ENCODE measurements at regions not wholly inside any gene's neighbourhood (a gene's known extent, or its start where the extent isn't known, plus 50 kb on each side); places are given as distances from the start of the nearest gene placed in this dataset.

- ChIA-PET POLR2A (no interaction called here), CTCF (no interaction called here)
- no peaks in the 10 kb centered on the region for H3K27me3 ChIP-seq (replicated peaks in 1 of 4; ENCODE audit: control extremely low read depth in 1 of 4, control insufficient read depth in 3 of 4, insufficient read depth in 4 of 4, low read length in 3 of 4)
- no peak overlapping the region for H2AFZ ChIP-seq (ENCODE audit: insufficient read depth, low read depth, low read length, poor library complexity, severe bottlenecking)
- Mint-ChIP-seq H3K9me3 (ENCODE audit: insufficient read depth) (peaks cover 6% of the 10 kb centered on the region), H3K4me3 (no peak overlapping the region), H3K27me3 (no peaks in the 10 kb centered on the region), H3K27ac (no peak overlapping the region), H3K4me1 (no peaks in the 10 kb centered on the region)
- DNase-seq (no peak), ATAC-seq (ENCODE audit: low read depth) (no peak)
- TF ChIP-seq EZH2 (IDR thresholded peaks at IDR 0.05; ENCODE audit: borderline replicate concordance, insufficient read depth, low read depth, low read length, poor library complexity, severe bottlenecking): no peak
- TF ChIP-seq, protein P1, sequence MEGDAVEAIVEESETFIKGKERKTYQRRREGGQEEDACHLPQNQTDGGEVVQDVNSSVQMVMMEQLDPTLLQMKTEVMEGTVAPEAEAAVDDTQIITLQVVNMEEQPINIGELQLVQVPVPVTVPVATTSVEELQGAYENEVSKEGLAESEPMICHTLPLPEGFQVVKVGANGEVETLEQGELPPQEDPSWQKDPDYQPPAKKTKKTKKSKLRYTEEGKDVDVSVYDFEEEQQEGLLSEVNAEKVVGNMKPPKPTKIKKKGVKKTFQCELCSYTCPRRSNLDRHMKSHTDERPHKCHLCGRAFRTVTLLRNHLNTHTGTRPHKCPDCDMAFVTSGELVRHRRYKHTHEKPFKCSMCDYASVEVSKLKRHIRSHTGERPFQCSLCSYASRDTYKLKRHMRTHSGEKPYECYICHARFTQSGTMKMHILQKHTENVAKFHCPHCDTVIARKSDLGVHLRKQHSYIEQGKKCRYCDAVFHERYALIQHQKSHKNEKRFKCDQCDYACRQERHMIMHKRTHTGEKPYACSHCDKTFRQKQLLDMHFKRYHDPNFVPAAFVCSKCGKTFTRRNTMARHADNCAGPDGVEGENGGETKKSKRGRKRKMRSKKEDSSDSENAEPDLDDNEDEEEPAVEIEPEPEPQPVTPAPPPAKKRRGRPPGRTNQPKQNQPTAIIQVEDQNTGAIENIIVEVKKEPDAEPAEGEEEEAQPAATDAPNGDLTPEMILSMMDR (IDR thresholded peaks at IDR 0.05): no peak
- no peaks in the 10 kb centered on the region for H4K20me1 ChIP-seq (ENCODE audit: control insufficient read depth, insufficient read depth, low read length, poor library complexity, severe bottlenecking)
- no peak overlapping the region for H3K4me3 ChIP-seq (ENCODE audit: control extremely low read depth in 1 of 5, extremely low read depth in 1 of 5, insufficient read depth in 1 of 5, low read depth in 2 of 5, low read length in 4 of 5)
- no peak overlapping the region for H3K9ac ChIP-seq (ENCODE audit: low read length)
- peaks cover 0 to 4% (median 0%) of the 10 kb centered on the region in 3 donors for H3K9me3 ChIP-seq (ENCODE audit: control extremely low read depth in 1 of 3, control insufficient read depth in 2 of 3, insufficient read depth in 1 of 3, low read length in 2 of 3)
- H3K4me2 ChIP-seq (replicated peaks; ENCODE audit: low read depth, low read length, poor library complexity, severe bottlenecking): no peak overlapping the region
- H3K79me2 ChIP-seq (ENCODE audit: control insufficient read depth, insufficient read depth, low read length): no peaks in the 10 kb centered on the region
- H3K36me3 ChIP-seq (replicated peaks in 1 of 2; ENCODE audit: control extremely low read depth in 1 of 2, control insufficient read depth in 1 of 2, extremely low read depth in 1 of 2, insufficient read depth in 2 of 2, low read length in 1 of 2): no peaks in the 10 kb centered on the region
- no peaks in the 10 kb centered on the region for H3K4me1 ChIP-seq (ENCODE audit: control insufficient read depth in 2 of 2, insufficient read depth in 2 of 2, low read length in 2 of 2)
- intact Hi-C loops (cut with micrococcal nuclease): no loop called here
- H3K27ac ChIP-seq (ENCODE audit: low read length in 2 of 2): no peak overlapping the region
- 78% methylated on average over 3 of the region's 3 CpGs for WGBS (ENCODE audit: insufficient coverage)
These were observed 65.9 kb upstream of the KCND2 start for GRCh38 chr7:120207037-120207436.

DNA sequence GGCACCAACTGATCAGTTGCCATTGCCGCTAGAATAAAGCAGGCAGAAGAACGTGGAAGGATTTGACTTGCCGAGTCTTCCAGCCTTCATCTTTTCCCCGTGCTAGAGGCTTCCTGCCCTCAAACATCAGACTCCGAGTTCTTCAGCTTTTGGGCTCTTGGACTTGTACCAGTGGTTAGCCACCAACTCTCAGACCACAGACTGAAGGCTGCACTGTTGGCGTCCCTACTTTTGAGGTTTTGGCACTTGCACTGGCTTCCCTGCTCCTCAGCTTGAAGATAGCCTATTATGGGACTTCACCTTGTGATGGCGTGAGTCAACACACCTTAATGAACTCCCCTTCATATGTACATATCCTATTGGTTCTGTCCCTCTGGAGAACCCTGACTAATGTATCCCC, 57.3 kb upstream of the KCND2 start:
- ChIA-PET POLR2A (no interaction called here), CTCF (no interaction called here)
- Mint-ChIP-seq H3K4me1 (no peaks in the 10 kb centered on the region), H3K9me3 (ENCODE audit: insufficient read depth) (peaks cover 4% of the 10 kb centered on the region), H3K27ac (no peak overlapping the region), H3K4me3 (no peak overlapping the region), H3K27me3 (no peaks in the 10 kb centered on the region)
- no peak overlapping the region for H3K4me3 ChIP-seq (ENCODE audit: control extremely low read depth in 1 of 5, extremely low read depth in 1 of 5, insufficient read depth in 1 of 5, low read depth in 2 of 5, low read length in 4 of 5)
- 97% methylated on average over 6 of the region's 7 CpGs for WGBS (ENCODE audit: insufficient coverage)
- ATAC-seq (ENCODE audit: low read depth): no peak
- no peak overlapping the region for H3K4me2 ChIP-seq (replicated peaks; ENCODE audit: low read depth, low read length, poor library complexity, severe bottlenecking)
- no peak overlapping the region for H2AFZ ChIP-seq (ENCODE audit: insufficient read depth, low read depth, low read length, poor library complexity, severe bottlenecking)
- H3K27me3 ChIP-seq (replicated peaks in 1 of 4; ENCODE audit: control extremely low read depth in 1 of 4, control insufficient read depth in 3 of 4, insufficient read depth in 4 of 4, low read length in 3 of 4): no peaks in the 10 kb centered on the region
- no peaks in the 10 kb centered on the region for H3K36me3 ChIP-seq (replicated peaks in 1 of 2; ENCODE audit: control extremely low read depth in 1 of 2, control insufficient read depth in 1 of 2, extremely low read depth in 1 of 2, insufficient read depth in 2 of 2, low read length in 1 of 2)
- intact Hi-C loops (cut with micrococcal nuclease): no loop called here
- H3K27ac ChIP-seq (ENCODE audit: low read length in 2 of 2): no peak overlapping the region
- TF ChIP-seq EZH2 (IDR thresholded peaks at IDR 0.05; ENCODE audit: borderline replicate concordance, insufficient read depth, low read depth, low read length, poor library complexity, severe bottlenecking): no peak
- no peaks in the 10 kb centered on the region for H4K20me1 ChIP-seq (ENCODE audit: control insufficient read depth, insufficient read depth, low read length, poor library complexity, severe bottlenecking)
- no peaks in the 10 kb centered on the region for H3K79me2 ChIP-seq (ENCODE audit: control insufficient read depth, insufficient read depth, low read length)
- H3K9me3 ChIP-seq (ENCODE audit: control extremely low read depth in 1 of 3, control insufficient read depth in 2 of 3, insufficient read depth in 1 of 3, low read length in 2 of 3): peaks cover 0 to 3% (median 0%) of the 10 kb centered on the region in 3 donors
- H3K4me1 ChIP-seq (ENCODE audit: control insufficient read depth in 2 of 2, insufficient read depth in 2 of 2, low read length in 2 of 2): no peaks in the 10 kb centered on the region
- H3K9ac ChIP-seq (ENCODE audit: low read length): no peak overlapping the region
- DNase-seq: no peak
